Peyer's patch (tissue), 4 donors: ENCODE measurements at regions not wholly inside any gene's neighbourhood (a gene's known extent, or its start where the extent isn't known, plus 50 kb on each side); places are given as distances from the start of the nearest gene placed in this dataset.
A peak's percentile ranks its signal among the peaks of the same experiment; 100 is the strongest.
"Not testable (repeated sequence)": the region's sequence is repeated elsewhere in the genome, so short reads cannot be mapped to it uniquely, and the experiment has no call there.

ENCODE experiments used
- CTCF ChIP-seq, 6 experiments: fragments of 450-650 bp in 4 of 6; fragments of 200-600 bp in 2 of 6; sonication (generic) in 1 of 6; IDR thresholded peaks; one replicate each; pipeline ENCODE4 v1.5.1; 2017 to 2019; ENCODE audit warnings: antibody characterized with exemption in 6 of 6, mild to moderate bottlenecking in 3 of 6, moderate library complexity in 1 of 6
- POLR2A ChIP-seq, 2 donors: fragments of 450-650 bp; IDR thresholded peaks; one replicate each; pipeline ENCODE4 v1.5.1; 2017; ENCODE audit warnings: antibody characterized with exemption in 2 of 2, mild to moderate bottlenecking in 2 of 2, moderate library complexity in 2 of 2

- peak in 1 of 6 experiments; percentile 19 for TF ChIP-seq CTCF (IDR thresholded peaks at IDR 0.05)
- not testable (repeated sequence) for TF ChIP-seq POLR2A (IDR thresholded peaks at IDR 0.05)
Measured at GRCh38 chr1:181247-182216, 269.9 kb downstream of the OR4F29 start.
